ENCODE measurements at regions not wholly inside any gene's neighbourhood (a gene's known extent, or its start where the extent isn't known, plus 50 kb on each side); places are given as distances from the start of the nearest gene placed in this dataset.
"Not testable (repeated sequence)": the region's sequence is repeated elsewhere in the genome, so short reads cannot be mapped to it uniquely, and the experiment has no call there.

DNA sequence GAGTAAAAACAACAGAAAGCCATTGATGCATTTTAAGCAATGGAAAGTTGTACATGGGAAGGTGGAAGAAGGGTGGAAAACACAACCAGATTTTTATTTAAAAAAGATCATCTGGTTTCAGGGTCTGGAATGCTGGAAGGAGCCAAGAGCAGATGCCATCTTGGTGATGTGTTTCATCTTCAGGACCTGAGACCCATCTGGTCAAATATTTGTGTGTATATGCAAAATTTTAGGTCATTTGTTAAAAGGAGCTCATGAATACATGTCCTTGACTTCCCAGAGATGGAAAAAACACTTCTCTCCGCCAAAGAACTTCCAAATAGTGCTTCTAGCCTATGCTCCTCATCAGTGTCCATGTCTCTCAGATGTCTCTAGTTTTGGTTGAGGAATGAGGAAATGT lies 110.6 kb upstream of the GDNF start:
- no peaks in the 10 kb centered on the region for H3K4me1 Mint-ChIP-seq (ENCODE audit: unreplicated experiment)
- TF ChIP-seq CTCF (IDR thresholded peaks at IDR 0.05; ENCODE audit: unreplicated experiment), result no peak
- H3K27me3 Mint-ChIP-seq (ENCODE audit: unreplicated experiment), result no peaks in the 10 kb centered on the region
- no peak overlapping the region for H3K4me3 Mint-ChIP-seq (ENCODE audit: unreplicated experiment)
- no peak for DNase-seq (ENCODE audit: low spot score)
- H3K27ac Mint-ChIP-seq (ENCODE audit: unreplicated experiment), result no peak overlapping the region
- no peaks in the 10 kb centered on the region for H3K9me3 Mint-ChIP-seq (ENCODE audit: unreplicated experiment)
- no peaks in the 10 kb centered on the region for H3K36me3 Mint-ChIP-seq (ENCODE audit: low read depth, unreplicated experiment)

DNA sequence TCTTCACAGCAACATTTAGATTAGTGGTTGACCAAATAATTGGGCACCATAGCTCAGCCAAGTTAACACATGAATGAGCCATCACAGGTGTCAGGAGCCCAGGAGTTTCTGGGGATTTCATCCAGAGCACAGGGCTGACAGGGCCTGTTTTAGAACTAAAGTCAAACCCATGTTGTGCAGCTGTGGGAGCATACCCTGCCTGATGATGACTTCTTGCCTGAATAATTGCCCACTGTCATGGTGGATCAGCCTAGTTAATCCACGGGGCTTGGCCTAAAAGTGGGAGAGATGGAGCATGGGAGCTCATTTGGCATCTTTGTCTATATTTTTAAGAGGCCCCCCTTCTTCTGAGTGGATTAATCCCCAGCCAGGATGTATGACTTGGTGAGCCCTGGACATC lies 105.6 kb upstream of the GDNF start:
- no peaks in the 10 kb centered on the region for H3K36me3 Mint-ChIP-seq (ENCODE audit: low read depth, unreplicated experiment)
- no peak for DNase-seq (ENCODE audit: low spot score)
- TF ChIP-seq CTCF (IDR thresholded peaks at IDR 0.05; ENCODE audit: unreplicated experiment), result no peak
- no peaks in the 10 kb centered on the region for H3K27me3 Mint-ChIP-seq (ENCODE audit: unreplicated experiment)
- H3K27ac Mint-ChIP-seq (ENCODE audit: unreplicated experiment), result no peak overlapping the region
- H3K9me3 Mint-ChIP-seq (ENCODE audit: unreplicated experiment), result no peaks in the 10 kb centered on the region
- no peaks in the 10 kb centered on the region for H3K4me1 Mint-ChIP-seq (ENCODE audit: unreplicated experiment)
- no peak overlapping the region for H3K4me3 Mint-ChIP-seq (ENCODE audit: unreplicated experiment)

GRCh38 chr5:37943136-37943535 lies 103.3 kb upstream of the GDNF start:
- DNase-seq (ENCODE audit: low spot score); H3K4me3 Mint-ChIP-seq (ENCODE audit: unreplicated experiment); H3K36me3 Mint-ChIP-seq (ENCODE audit: low read depth, unreplicated experiment); H3K9me3 Mint-ChIP-seq (ENCODE audit: unreplicated experiment); H3K27ac Mint-ChIP-seq (ENCODE audit: unreplicated experiment); H3K4me1 Mint-ChIP-seq (ENCODE audit: unreplicated experiment); H3K27me3 Mint-ChIP-seq (ENCODE audit: unreplicated experiment): not testable (repeated sequence)

- H3K27ac Mint-ChIP-seq (ENCODE audit: unreplicated experiment), result no peak overlapping the region
- no peaks in the 10 kb centered on the region for H3K9me3 Mint-ChIP-seq (ENCODE audit: unreplicated experiment)
- no peak for DNase-seq (ENCODE audit: low spot score)
- no peak for TF ChIP-seq CTCF (IDR thresholded peaks at IDR 0.05; ENCODE audit: unreplicated experiment)
- no peak overlapping the region for H3K4me3 Mint-ChIP-seq (ENCODE audit: unreplicated experiment)
- no peaks in the 10 kb centered on the region for H3K4me1 Mint-ChIP-seq (ENCODE audit: unreplicated experiment)
- H3K36me3 Mint-ChIP-seq (ENCODE audit: low read depth, unreplicated experiment), result no peaks in the 10 kb centered on the region
- no peaks in the 10 kb centered on the region for H3K27me3 Mint-ChIP-seq (ENCODE audit: unreplicated experiment)
Observed at GRCh38 chr5:37940931-37941623, 101.2 kb upstream of the GDNF start.

DNA sequence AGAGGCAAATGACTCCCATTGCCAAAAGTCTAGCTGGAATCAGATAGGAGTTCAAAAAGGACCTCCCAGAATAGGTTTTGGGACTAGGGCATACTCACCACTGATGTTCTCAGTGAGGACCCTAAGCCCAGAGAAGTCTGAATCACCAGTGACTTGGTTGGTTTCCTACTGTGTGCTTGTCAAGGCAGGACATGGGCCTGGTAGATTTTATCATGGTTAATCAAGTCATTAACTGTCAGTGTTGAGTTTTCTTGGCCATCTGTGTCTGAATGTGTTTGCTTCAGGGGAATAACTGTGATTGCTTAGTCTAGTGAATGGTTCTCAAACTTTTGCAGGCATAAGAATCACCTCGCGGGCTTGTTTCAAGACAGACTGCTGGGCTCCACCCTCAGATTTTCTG lies 99.0 kb upstream of the GDNF start:
- no peak overlapping the region for H3K27ac Mint-ChIP-seq (ENCODE audit: unreplicated experiment)
- H3K4me1 Mint-ChIP-seq (ENCODE audit: unreplicated experiment), result no peaks in the 10 kb centered on the region
- H3K4me3 Mint-ChIP-seq (ENCODE audit: unreplicated experiment), result no peak overlapping the region
- H3K27me3 Mint-ChIP-seq (ENCODE audit: unreplicated experiment), result no peaks in the 10 kb centered on the region
- no peak for TF ChIP-seq CTCF (IDR thresholded peaks at IDR 0.05; ENCODE audit: unreplicated experiment)
- no peaks in the 10 kb centered on the region for H3K36me3 Mint-ChIP-seq (ENCODE audit: low read depth, unreplicated experiment)
- DNase-seq (ENCODE audit: low spot score), result no peak
- H3K9me3 Mint-ChIP-seq (ENCODE audit: unreplicated experiment), result no peaks in the 10 kb centered on the region
